Duodenal mucosa (tissue), 2 donors: ENCODE measurements at regions not wholly inside any gene's neighbourhood (a gene's known extent, or its start where the extent isn't known, plus 50 kb on each side); places are given as distances from the start of the nearest gene placed in this dataset.

ENCODE experiments used
- H3K27ac ChIP-seq: one replicate; pipeline ENCODE4 v1.7.0; 2013; ENCODE audit warnings: low read depth, low read length
- H3K27me3 ChIP-seq, 2 donors: one replicate each; pipeline ENCODE4 v1.7.0; 2013; ENCODE audit warnings: low read length in 2 of 2, control low read depth in 1 of 2; ENCODE audit not compliant: insufficient read depth in 2 of 2, control insufficient read depth in 1 of 2
- H3K36me3 ChIP-seq, 2 donors: one replicate each; pipeline ENCODE4 v1.7.0; 2013; ENCODE audit warnings: low read length in 2 of 2, control low read depth in 1 of 2; ENCODE audit not compliant: insufficient read depth in 2 of 2, control insufficient read depth in 1 of 2
- H3K4me1 ChIP-seq, 2 donors: one replicate each; pipeline ENCODE4 v1.7.0; 2013; ENCODE audit warnings: low read length in 2 of 2, control low read depth in 1 of 2; ENCODE audit not compliant: insufficient read depth in 2 of 2, control insufficient read depth in 1 of 2
- H3K4me3 ChIP-seq, 2 donors: one replicate each; pipeline ENCODE4 v1.7.0; 2013; ENCODE audit warnings: low read length in 2 of 2, low read depth in 1 of 2
- H3K9ac ChIP-seq, 2 donors: one replicate each; pipeline ENCODE4 v1.7.0; 2013; ENCODE audit warnings: low read length in 2 of 2, low read depth in 1 of 2
- H3K9me3 ChIP-seq, 2 donors: one replicate each; pipeline ENCODE4 v1.7.0; 2013; ENCODE audit warnings: low read length in 2 of 2, control low read depth in 1 of 2; ENCODE audit not compliant: control insufficient read depth in 1 of 2

- Histone ChIP-seq H3K27me3 (no peaks in the 10 kb centered on the region), H3K9ac (no peak overlapping the region), H3K27ac (no peak overlapping the region), H3K4me1 (no peaks in the 10 kb centered on the region), H3K9me3 (no peaks in the 10 kb centered on the region), H3K4me3 (no peak overlapping the region), H3K36me3 (no peaks in the 10 kb centered on the region)
These were observed 156.1 kb downstream of the DIPK2A start for GRCh38 chr3:144127700-144128099.

- H3K9ac ChIP-seq = no peak overlapping the region
- no peaks in the 10 kb centered on the region for H3K4me1 ChIP-seq
- H3K4me3 ChIP-seq = no peak overlapping the region
- no peaks in the 10 kb centered on the region for H3K9me3 ChIP-seq
- H3K36me3 ChIP-seq = no peaks in the 10 kb centered on the region
- no peak overlapping the region for H3K27ac ChIP-seq
- no peaks in the 10 kb centered on the region for H3K27me3 ChIP-seq
These were observed 156.7 kb downstream of the DIPK2A start for GRCh38 chr3:144128108-144128892.

- Histone ChIP-seq H3K27ac (no peak overlapping the region), H3K9ac (no peak overlapping the region), H3K4me1 (no peaks in the 10 kb centered on the region), H3K4me3 (no peak overlapping the region), H3K27me3 (no peaks in the 10 kb centered on the region), H3K36me3 (no peaks in the 10 kb centered on the region), H3K9me3 (no peaks in the 10 kb centered on the region)
These were observed 158.1 kb downstream of the DIPK2A start for GRCh38 chr3:144129536-144130214.

DNA sequence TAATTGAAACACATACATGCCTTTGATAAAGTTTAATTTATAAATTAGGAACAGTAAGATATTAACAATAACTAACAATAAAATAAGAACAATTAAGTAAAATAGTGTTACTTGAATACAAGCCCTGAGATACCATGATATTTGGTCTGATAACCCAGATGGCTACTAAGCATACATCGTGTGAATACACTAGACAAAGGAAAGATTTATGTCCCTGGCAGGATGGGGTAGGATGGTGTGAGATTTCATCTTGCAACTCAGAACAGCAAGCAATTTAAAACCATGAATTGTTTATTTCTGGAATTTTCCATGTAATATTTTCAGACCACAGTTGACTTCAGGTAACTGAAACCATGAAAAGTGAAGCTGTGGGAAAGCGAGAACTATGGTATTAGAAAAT lies 169.5 kb downstream of the DIPK2A start:
- Histone ChIP-seq H3K4me3 (no peak overlapping the region), H3K27me3 (no peaks in the 10 kb centered on the region), H3K9ac (no peak overlapping the region), H3K36me3 (no peaks in the 10 kb centered on the region), H3K27ac (no peak overlapping the region), H3K4me1 (no peaks in the 10 kb centered on the region), H3K9me3 (no peaks in the 10 kb centered on the region)

GRCh38 chr3:144141496-144141895 lies 169.9 kb downstream of the DIPK2A start:
- H3K27me3 ChIP-seq = no peaks in the 10 kb centered on the region
- no peak overlapping the region for H3K9ac ChIP-seq
- H3K36me3 ChIP-seq = no peaks in the 10 kb centered on the region
- H3K9me3 ChIP-seq = no peaks in the 10 kb centered on the region
- no peak overlapping the region for H3K27ac ChIP-seq
- H3K4me3 ChIP-seq = no peak overlapping the region
- no peaks in the 10 kb centered on the region for H3K4me1 ChIP-seq

DNA sequence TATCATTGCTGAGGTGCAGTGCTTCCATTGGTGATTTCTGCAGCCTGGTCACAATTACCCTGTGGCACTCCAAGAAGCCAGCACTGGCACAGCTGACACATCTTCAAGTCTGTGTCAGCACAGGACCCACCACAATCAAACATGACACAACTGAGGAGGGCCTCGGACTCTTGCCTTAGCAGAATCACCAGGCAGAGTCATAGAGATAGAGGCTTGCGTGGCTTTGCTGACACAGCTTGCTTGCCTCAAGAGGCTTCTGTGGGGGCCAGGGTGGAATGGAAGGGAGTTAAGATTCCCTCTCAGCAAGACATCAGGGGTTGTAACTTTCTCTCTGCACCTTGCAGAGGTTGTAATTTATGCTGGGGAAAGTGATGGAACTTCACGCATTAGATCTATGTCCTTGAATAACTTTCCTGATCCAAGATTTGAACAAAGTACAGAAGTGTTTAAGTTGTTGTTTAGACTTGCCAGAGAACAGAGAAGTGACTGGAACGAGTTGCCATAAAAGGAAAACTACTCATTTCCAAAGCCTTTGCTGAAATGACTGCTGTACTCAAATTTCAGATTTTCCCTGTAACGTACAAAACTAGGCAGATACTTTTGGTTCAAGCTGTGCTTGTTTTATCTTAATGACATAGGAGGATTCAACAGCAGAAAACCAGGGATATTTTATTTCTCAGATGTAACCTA lies 170.7 kb downstream of the DIPK2A start:
- Histone ChIP-seq H3K36me3 (no peaks in the 10 kb centered on the region), H3K9ac (no peak overlapping the region), H3K4me3 (no peak overlapping the region), H3K27ac (no peak overlapping the region), H3K9me3 (no peaks in the 10 kb centered on the region), H3K27me3 (no peaks in the 10 kb centered on the region), H3K4me1 (no peaks in the 10 kb centered on the region)

DNA sequence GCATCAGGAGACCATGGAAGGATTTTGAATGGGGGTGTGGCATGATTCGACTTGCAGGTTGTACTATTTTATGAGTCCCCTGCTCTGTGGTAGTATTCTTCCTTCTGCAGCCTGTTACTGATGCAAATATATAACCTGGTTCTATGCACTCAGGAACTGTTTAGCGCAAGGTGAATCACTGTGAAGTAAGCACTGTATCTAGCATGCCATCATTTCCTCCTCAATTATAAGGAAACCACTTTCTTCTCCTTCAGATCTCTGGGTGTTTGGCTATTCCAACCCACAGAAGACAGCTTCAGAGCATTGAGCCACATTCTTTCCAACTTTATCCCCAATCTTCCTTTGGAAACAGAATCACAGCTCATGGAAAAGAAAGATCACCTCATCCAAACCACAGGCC lies 176.7 kb downstream of the DIPK2A start:
- no peak overlapping the region for H3K27ac ChIP-seq
- H3K9ac ChIP-seq = no peak overlapping the region
- H3K27me3 ChIP-seq = no peaks in the 10 kb centered on the region
- no peaks in the 10 kb centered on the region for H3K9me3 ChIP-seq
- H3K36me3 ChIP-seq = no peaks in the 10 kb centered on the region
- H3K4me1 ChIP-seq = no peaks in the 10 kb centered on the region
- H3K4me3 ChIP-seq = no peak overlapping the region

DNA sequence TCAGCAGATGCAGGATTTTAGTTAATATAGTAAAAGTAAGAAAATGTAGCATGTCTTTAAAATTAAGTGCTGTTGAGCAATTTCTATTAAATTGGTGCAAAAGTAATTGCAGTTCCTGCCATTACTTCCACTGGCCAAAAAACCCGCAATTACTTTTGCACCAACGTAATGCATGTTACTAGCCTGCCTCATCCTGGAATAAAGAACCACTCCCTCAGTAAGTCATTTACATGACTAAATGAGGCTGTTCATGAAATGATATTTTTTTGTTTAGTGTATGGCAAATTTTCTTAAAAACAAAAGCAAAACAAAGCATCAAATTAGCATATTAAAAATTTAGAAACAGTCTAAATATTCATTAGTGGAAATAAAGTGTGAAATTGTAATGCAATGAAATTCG lies 180.4 kb downstream of the DIPK2A start:
- Histone ChIP-seq H3K4me3 (no peak overlapping the region), H3K27ac (no peak overlapping the region)

DNA sequence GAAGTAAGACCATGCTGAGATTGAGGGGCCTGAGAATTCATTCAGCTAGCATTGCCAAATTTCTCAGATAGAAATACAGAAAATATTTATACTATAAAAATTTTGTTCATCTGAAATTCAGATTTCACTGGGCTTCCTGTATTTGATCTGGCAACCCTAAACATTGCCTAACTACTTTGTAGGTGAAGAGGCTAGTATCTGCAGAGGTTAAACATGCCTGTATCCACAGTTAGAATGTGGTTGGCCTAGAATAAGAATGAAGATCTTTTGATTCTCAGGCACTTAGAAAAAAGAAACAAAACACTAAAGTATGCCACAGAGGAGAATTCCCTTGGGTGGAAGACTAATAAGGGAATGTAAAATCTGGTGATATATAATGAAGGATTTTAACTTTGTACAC lies 189.0 kb downstream of the DIPK2A start:
- Histone ChIP-seq H3K27ac (no peak overlapping the region), H3K4me1 (no peaks in the 10 kb centered on the region), H3K9ac (no peak overlapping the region)

More for the DNA sequence above, 180.4 kb downstream of the DIPK2A start:
- Histone ChIP-seq H3K27me3 (no peaks in the 10 kb centered on the region), H3K36me3 (no peaks in the 10 kb centered on the region), H3K4me1 (no peaks in the 10 kb centered on the region), H3K9ac (no peak overlapping the region), H3K9me3 (no peaks in the 10 kb centered on the region)

DNA sequence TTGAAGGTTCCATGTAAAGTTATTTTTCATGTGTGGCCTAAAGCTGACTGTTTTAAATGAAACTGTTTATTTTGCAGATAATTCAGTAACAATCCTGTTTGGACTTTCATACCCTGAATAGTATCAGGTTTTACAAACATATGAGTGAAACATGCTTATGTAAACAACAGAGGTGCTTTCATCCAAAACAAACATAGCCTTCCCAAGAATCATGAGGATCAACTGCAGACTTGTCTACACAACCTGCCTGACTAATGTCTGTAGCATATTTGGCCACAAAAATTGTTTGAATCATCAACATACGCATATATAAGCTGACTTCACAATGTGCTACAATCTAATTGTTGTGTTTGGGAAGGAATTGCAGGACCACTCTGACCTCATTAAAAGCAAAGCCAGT lies 190.4 kb downstream of the DIPK2A start:
- Histone ChIP-seq H3K36me3 (no peaks in the 10 kb centered on the region), H3K4me3 (no peak overlapping the region), H3K4me1 (no peaks in the 10 kb centered on the region), H3K27ac (no peak overlapping the region), H3K9ac (no peak overlapping the region), H3K9me3 (peaks cover 0 to 2% of the 10 kb centered on the region in 2 donors), H3K27me3 (no peaks in the 10 kb centered on the region)

More for the DNA sequence above, 189.0 kb downstream of the DIPK2A start:
- H3K27me3 ChIP-seq = no peaks in the 10 kb centered on the region
- peaks cover 0 to 2% of the 10 kb centered on the region in 2 donors for H3K9me3 ChIP-seq
- no peak overlapping the region for H3K4me3 ChIP-seq
- no peaks in the 10 kb centered on the region for H3K36me3 ChIP-seq
